Retina (tissue), 1 donor: ENCODE measurements at regions not wholly inside any gene's neighbourhood (a gene's known extent, or its start where the extent isn't known, plus 50 kb on each side); places are given as distances from the start of the nearest gene placed in this dataset.
"Not testable (repeated sequence)": the region's sequence is repeated elsewhere in the genome, so short reads cannot be mapped to it uniquely, and the experiment has no call there.

Experiments used
- DNase-seq: peaks from one replicate; pipeline ENCODE4 v3.0.0-alpha.2; 2016

GRCh38 chr2:205864491-205864890 lies 182.2 kb downstream of the NRP2 start:
- no peak for DNase-seq

GRCh38 chr2:205862761-205863160 lies 180.5 kb downstream of the NRP2 start:
- not testable (repeated sequence) for DNase-seq

- no peak for DNase-seq
Measured at GRCh38 chr2:205860885-205861284, 178.6 kb downstream of the NRP2 start.

GRCh38 chr2:205860181-205860580 lies 177.9 kb downstream of the NRP2 start:
- DNase-seq: no peak

DNA sequence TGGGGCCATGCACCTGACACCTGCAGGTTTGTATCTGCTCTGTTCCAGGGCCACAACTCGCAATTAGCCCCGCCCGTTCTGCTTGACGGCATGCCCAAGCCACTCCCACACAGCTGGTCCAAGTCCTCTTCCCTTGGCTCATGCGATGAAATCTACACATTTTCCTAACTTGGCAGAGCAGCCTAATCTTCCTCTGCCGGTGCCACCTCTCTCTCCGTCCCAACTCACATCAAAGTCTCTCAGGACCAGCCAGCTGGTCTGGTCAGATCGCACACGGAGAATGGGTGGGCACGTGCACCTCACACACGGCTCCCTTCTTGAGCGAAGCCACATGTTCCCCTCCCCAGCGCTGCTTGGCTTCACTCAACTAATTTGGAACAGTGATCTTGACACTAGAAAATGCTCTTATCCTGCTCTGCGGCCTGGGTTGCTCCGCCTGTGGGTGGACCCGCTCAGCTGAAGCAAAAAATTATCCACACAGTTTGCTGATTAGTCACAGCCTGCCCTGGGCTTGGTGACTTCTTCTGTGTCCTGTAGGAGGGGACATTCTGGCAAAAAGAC lies 176.7 kb downstream of the NRP2 start:
- DNase-seq: no peak

DNA sequence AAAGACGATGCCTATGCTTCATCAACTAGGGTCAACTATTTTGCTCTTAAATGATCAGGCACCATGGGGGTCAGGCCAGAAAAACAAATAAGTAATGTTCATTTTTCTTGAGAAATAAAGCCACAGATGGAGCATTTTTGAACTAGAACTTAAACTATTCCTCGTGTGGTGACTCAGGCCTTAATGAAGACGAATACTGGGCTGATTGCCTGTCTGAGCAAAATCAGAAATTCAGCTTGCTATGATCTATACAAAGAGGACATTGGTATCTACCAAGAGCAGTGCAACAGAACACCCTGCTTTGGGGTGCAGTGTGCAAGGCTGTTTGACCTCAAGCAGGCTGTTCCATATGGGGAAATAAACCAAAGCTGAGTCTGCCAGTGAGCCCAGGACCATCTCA lies 176.0 kb downstream of the NRP2 start:
- no peak for DNase-seq

DNA sequence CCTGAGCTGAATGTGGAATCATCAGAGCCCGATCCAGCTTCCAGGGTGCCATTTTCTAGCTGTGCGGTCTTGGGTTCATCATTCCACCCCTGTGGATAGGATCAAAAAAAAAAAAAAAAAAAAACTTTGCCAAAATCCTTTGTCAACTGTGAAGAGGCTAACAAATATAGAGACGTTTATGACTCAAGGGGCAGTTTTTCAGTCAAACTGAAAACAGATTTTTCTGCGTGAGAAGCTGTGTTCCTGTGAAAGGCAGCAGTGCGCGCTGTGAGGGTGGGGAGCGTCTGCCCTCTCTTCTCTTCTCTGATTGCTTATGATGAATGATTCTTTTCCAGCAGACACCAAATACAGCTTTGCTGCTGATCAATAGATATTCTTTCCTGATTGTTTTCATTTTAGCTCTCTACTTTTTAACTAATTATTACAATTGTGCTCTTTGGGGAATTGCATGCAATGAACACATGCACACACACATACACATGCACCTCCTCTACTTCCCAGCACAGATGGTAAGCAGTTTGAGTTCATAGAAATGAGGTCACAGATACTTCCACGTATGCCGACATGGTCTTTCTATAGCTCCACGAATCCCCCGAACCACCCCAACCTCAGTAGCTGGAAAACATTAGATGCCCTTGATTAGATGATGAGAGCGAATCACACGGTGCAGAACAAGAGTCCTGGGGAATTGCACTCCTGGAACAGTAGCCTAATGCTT lies 175.4 kb downstream of the NRP2 start:
- no peak for DNase-seq

- no peak for DNase-seq
Measured at GRCh38 chr2:205852457-205852856, 170.2 kb downstream of the NRP2 start.

- DNase-seq: no peak
Measured at GRCh38 chr2:205850611-205851010, 168.3 kb downstream of the NRP2 start.

DNA sequence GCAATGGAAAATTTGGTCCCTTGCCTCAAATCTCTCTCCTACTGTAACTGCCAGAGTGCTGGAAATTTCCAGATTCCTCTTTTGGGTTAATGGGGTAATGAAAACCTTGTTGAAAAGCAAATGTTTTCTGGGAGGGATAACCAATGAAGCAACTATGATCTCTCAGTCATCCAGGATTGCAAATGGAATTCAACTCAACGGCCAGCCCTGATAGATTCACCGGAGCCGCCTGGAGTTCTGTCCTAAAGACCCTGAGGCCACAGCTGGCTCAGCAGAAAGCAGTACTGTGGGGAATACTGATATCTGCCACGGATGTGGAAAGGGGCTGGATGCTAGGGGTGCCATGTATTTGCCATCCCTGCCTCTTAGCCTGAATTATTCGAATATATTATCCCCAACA lies 167.8 kb downstream of the NRP2 start:
- DNase-seq: no peak

DNA sequence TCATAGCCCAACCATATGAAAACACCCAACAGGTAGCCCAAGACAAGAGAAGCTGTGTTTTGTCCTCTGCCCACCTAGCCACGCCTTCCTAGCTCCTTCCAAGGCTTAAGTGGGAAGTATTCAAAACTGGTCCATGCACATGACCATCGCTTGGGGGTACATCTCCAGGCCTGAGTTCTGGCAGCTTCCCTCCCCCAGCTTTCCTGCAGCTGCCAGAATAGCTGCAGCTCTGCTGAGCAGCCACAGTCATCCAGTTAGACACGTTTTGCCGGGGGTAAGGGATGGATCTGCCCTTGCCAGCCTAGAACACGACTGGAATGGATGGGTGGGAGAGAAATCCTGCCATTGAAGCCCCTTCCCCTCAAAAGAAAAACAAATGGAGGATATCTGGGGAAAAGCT lies 166.8 kb downstream of the NRP2 start:
- DNase-seq: no peak

- DNase-seq: no peak
Measured at GRCh38 chr2:205848601-205849000, 166.3 kb downstream of the NRP2 start.
